ENCODE measurements at regions not wholly inside any gene's neighbourhood (a gene's known extent, or its start where the extent isn't known, plus 50 kb on each side); places are given as distances from the start of the nearest gene placed in this dataset.
"Not testable (repeated sequence)": the region's sequence is repeated elsewhere in the genome, so short reads cannot be mapped to it uniquely, and the experiment has no call there.

DNA sequence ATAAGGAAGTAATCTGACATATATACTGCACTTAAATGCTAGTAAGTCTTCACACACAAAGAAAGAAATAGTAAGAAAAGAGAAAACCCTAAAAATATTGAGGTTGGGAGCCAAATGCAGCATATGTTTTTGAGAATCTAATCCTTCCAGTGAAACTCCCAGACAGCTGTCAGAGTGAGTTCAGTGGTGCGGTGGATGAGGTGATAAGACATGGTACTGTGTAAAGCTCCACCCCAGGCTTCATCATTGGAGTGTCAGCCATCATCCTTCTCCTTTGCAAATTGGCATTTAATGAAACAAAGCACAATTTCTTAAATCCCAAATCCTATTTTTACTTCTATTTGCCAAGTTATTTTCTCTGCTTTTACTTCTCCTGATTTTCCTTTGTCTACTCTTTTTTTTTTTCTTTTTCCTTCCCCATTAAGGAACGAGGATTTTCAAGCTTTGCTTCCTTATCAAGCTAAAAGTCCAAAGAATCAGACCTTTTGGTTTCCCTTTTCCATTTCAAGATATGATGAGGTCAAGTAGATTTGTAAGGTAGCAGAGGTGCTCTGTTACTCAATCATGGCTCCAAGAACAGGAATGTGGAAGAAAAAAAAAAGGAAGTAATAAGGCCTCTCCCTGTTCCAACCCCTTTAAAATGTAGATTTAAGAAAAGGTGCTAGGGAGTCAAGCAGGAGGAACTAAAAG is 343.3 kb downstream of the SETD4 start:
- no peak for TF ChIP-seq POLR2A (IDR thresholded peaks at IDR 0.05)
- no peak for TF ChIP-seq CTCF (IDR thresholded peaks at IDR 0.05)
- intact Hi-C loops (cut with DNase I) = no loop called here
- no peaks in the 10 kb centered on the region for H3K27me3 ChIP-seq
- peaks cover 0 to 8% of the 10 kb centered on the region in 2 donors for H3K4me1 ChIP-seq (replicated peaks in 1 of 2)
- WGBS, 4 donors = 64 to 73% (median 69%) methylated on average over 2 of the region's 2 CpGs
- H3K27ac ChIP-seq = no peak overlapping the region
- no peaks in the 10 kb centered on the region for H3K9me3 ChIP-seq (replicated peaks in 1 of 3)
- no peak for DNase-seq
- no peaks in the 10 kb centered on the region for H3K36me3 ChIP-seq (replicated peaks in 1 of 2)
- H3K4me3 ChIP-seq = no peak overlapping the region

DNA sequence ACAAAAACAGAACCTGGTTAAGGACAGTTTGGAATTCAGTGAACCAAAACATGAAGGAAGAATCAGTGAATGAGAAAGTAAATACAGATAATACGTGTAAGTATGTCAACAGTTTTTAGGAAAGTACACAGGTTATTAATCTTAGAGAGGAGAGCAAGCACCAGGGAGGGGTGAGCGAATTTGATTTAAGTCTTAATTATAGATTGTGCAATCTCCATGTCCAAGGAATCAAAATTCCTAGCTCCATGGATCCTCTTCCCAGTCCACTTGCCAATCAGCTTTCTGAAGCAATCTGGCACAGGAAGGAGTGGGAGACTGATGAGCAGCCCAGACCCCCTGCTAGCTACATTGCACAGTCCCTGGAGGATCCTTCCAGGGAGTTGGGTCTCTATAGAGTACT is 346.4 kb downstream of the SETD4 start:
- no peak overlapping the region for H3K27ac ChIP-seq
- H3K27me3 ChIP-seq = no peaks in the 10 kb centered on the region
- intact Hi-C loops (cut with DNase I) = no loop called here
- no peak for DNase-seq
- no peak overlapping the region for H3K4me3 ChIP-seq
- no peaks in the 10 kb centered on the region for H3K36me3 ChIP-seq (replicated peaks in 1 of 2)
- TF ChIP-seq CTCF (IDR thresholded peaks at IDR 0.05) = no peak
- no peak for TF ChIP-seq POLR2A (IDR thresholded peaks at IDR 0.05)
- H3K9me3 ChIP-seq (replicated peaks in 1 of 3) = no peaks in the 10 kb centered on the region
- no peaks in the 10 kb centered on the region for H3K4me1 ChIP-seq (replicated peaks in 1 of 2)
- 79 to 88% (median 83%) methylated on average over 2 of the region's 2 CpGs for WGBS, 4 donors

GRCh38 chr21:35711661-35712060 is 348.7 kb downstream of the SETD4 start:
- no peaks in the 10 kb centered on the region for H3K4me1 ChIP-seq (replicated peaks in 1 of 2)
- TF ChIP-seq CTCF (IDR thresholded peaks at IDR 0.05) = no peak
- no peak for TF ChIP-seq POLR2A (IDR thresholded peaks at IDR 0.05)
- H3K27me3 ChIP-seq = no peaks in the 10 kb centered on the region
- no peak for DNase-seq
- intact Hi-C loops (cut with DNase I) = no loop called here
- H3K9me3 ChIP-seq (replicated peaks in 1 of 3) = no peaks in the 10 kb centered on the region
- no peak overlapping the region for H3K27ac ChIP-seq
- H3K4me3 ChIP-seq = no peak overlapping the region
- H3K36me3 ChIP-seq (replicated peaks in 1 of 2) = no peaks in the 10 kb centered on the region
- WGBS, 4 donors = 63 to 95% (median 86%) methylated on average over 2 of the region's 2 CpGs

DNA sequence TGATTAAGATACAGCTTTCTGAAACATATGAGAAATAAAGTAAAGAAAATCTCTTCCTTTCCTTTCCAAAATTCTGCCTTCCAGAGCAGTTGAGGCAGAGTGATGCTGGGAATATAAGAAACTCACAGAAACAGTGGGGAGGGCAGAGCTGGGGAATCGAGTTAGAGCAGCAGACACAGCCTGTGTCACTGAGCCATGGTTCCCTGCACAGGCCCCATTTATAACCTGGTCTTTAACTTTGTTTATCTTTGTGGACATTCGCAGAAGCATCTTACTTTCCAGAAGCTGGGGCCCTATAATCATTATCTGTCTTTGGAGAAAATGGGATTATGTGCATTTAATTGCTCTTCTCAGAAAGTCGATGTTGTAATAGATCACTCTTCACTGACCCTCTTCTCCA is 349.1 kb downstream of the SETD4 start:
- Histone ChIP-seq H3K9me3 (replicated peaks in 1 of 3) (no peaks in the 10 kb centered on the region), H3K4me3 (no peak overlapping the region), H3K27me3 (peaks cover 3% of the 10 kb centered on the region), H3K27ac (no peak overlapping the region), H3K36me3 (replicated peaks in 1 of 2) (no peaks in the 10 kb centered on the region), H3K4me1 (replicated peaks in 1 of 2) (no peaks in the 10 kb centered on the region)
- WGBS, 4 donors = 71 to 88% (median 76%) methylated on average over 3 of the region's 3 CpGs
- intact Hi-C loops (cut with DNase I) = no loop called here
- DNase-seq = no peak
- no peak for TF ChIP-seq CTCF (IDR thresholded peaks at IDR 0.05)
- no peak for TF ChIP-seq POLR2A (IDR thresholded peaks at IDR 0.05)

DNA sequence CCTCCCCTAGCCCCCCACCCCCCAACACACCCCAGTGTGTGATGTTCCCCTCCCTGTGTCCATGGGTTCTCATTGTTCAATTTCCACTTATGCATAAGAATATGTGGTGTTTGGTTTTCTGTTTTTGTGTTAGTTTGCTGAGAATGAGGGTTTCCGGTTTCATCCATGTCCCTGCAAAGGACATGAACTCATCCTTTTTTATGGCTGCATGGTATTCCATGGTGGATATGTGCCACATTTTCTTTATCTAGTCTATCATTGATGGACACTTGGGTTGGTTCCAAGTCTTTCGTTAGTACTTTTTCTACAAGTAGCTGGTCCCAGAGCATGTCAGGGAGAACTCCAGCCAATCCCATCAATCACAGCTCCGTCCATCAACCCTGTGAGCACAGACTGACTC is 350.3 kb downstream of the SETD4 start:
- WGBS, 4 donors = 77 to 84% (median 81%) methylated on average over 3 of the region's 3 CpGs
- H3K4me3 ChIP-seq; intact Hi-C loops (cut with DNase I): not testable (repeated sequence)

More for the DNA sequence above, 350.3 kb downstream of the SETD4 start:
- not testable (repeated sequence) for H3K36me3 ChIP-seq (replicated peaks in 1 of 2); H3K9me3 ChIP-seq (replicated peaks in 1 of 3); H3K4me1 ChIP-seq (replicated peaks in 1 of 2); H3K27me3 ChIP-seq; H3K27ac ChIP-seq; DNase-seq

Data from adrenal gland (tissue), 9 donors.